EL (cell line): ENCODE measurements at regions not wholly inside any gene's neighbourhood (a gene's known extent, or its start where the extent isn't known, plus 50 kb on each side); places are given as distances from the start of the nearest gene placed in this dataset.

Experiments used
- DNase-seq: peaks from one replicate; pipeline ENCODE4 v3.0.0-alpha.2; 2016

- no peak for DNase-seq
Observed at GRCh38 chr18:38464024-38464423, 898.4 kb upstream of the CELF4 start.

DNA sequence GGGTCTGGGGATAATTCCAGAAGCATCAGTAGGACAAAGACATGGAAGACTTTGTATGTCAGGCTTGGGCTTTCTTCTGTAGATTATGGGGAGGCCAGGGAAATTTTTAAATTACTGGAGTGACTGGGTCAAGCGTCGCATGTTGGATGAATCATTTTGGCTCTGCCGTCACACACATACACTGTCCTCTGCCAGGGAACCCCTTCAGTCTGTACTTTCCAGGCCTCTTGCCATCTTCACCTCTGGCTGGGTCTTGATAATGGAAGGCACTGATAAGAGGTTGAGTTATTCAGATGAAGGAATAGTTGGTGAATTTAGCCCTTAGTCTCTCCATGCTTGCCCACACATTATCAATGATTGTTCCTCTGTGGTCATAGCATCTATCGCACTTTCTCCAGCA is 895.1 kb upstream of the CELF4 start:
- DNase-seq, result no peak

GRCh38 chr18:38459131-38459994 is 893.8 kb upstream of the CELF4 start:
- DNase-seq, result no peak

DNA sequence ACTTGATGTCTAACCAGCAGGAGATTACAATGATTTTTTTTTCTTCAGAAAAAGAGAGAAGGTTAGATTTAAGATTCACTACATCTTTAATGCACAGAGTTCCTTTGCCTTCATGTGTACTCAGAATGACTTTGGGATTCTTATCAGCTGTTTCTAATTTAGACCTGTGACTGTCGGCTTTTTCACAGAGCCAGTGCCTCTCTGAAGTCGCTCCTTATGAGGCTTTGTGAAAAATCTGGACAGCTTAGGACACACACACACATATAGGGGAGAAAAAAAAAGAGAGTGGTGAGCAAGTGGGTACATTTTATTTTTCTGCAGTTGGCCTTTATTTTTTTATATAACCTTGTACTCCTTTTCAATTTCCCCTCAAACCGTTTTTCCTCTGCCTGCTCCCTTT is 893.1 kb upstream of the CELF4 start:
- no peak for DNase-seq

GRCh38 chr18:38456253-38456652 is 890.7 kb upstream of the CELF4 start:
- no peak for DNase-seq

- no peak for DNase-seq
Observed at GRCh38 chr18:38454764-38455469, 889.3 kb upstream of the CELF4 start.

- no peak for DNase-seq
Observed at GRCh38 chr18:38453880-38454279, 888.3 kb upstream of the CELF4 start.

DNA sequence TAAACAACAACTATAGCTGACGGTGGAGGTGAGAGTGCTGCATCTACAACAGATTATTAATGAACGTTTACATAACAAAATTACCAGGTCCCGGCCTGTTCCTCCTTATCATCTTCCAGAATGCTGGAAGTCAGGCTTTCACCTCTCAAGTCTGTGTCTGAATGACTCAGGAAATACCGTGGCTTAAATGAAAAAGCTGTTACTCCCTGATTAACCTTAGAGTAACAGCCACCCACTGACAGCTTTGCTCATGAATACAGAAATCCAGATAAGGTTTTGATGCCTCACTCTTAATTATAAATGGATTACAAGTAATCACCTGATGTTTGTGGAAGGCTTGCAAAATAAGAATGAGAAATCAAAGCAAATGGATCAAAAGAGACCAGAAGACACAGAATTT is 885.3 kb upstream of the CELF4 start:
- no peak for DNase-seq

GRCh38 chr18:38445804-38446145 is 880.2 kb upstream of the CELF4 start:
- DNase-seq, result no peak

GRCh38 chr18:38444971-38445803 is 879.6 kb upstream of the CELF4 start:
- no peak for DNase-seq

- DNase-seq, result no peak
Observed at GRCh38 chr18:38427736-38428135, 862.1 kb upstream of the CELF4 start.

- no peak for DNase-seq
Observed at GRCh38 chr18:38427234-38427633, 861.6 kb upstream of the CELF4 start.

DNA sequence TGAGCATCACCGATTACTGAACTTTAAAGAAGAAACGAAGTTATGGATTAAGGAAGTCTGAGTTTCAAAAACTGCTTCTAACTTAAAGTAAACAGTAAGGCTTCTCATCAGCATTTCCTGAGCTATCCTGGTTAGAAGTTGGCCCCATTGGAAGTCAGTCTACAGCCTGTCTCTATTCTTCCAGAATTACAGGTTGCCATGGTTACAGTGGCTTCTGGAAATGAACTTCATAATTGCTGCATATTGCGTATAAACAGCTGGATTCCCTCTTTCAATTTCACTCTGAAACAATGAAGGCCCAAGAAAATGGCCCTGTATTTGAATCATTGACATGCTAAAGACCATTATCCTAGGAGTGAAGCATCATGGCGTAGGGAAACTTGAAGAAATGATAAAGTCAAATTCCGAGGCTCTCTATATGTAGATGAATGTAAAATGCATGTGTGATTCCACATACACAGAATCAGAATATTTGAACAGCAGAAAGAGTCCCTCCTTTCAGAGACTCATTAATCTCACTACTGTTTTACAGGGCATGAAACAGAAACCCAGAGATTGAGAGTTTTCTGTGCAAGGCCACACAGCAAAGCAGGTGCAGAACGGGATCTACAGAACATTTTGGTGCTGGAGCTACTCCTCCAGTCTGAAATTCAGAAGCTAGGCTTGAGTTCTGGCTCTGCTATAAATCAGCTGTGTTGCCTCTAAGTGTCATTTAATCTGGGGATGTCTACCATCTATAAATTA is 856.4 kb upstream of the CELF4 start:
- no peak for DNase-seq

- DNase-seq, result no peak
Observed at GRCh38 chr18:38421021-38421420, 855.4 kb upstream of the CELF4 start.

- DNase-seq, result no peak
Observed at GRCh38 chr18:38420611-38421010, 855.0 kb upstream of the CELF4 start.

DNA sequence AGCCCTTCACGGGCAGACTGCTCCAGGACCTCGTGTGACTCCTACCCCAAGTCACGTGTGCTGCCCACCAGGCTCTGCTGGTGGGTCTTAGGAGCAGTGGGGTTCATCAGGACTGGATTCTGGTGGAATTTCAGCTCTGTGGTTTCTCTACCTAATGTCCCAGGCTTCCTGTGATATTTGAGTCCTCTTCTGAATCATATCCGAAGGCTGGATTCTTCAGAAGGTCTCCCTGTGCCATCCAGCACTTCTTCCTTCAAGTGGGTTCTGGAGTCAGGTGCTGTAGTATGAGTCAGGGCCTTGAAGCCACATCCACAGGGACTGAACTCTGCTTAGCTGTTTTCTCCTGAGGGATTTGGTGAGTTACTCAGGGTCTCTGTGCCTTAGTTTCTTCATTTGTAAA is 850.2 kb upstream of the CELF4 start:
- DNase-seq, result no peak

DNA sequence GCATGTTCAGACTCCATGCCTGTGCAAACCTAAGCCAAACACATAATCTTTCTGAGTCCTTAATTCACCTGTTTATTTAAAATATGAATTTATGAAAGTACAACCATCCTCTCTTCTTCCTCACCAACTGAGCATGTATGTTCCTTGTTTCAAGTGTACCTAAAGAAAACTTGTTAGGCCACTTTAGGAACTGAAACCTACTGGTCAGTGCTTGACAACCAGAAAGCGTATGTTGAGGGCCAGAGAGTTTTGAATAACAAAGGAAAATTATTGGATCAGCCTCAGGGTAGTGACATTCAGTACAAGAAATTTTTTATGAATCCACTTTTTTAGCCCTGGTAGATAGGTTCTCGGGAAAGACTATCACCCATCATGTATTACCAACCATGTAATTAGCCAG is 847.6 kb upstream of the CELF4 start:
- DNase-seq, result no peak

DNA sequence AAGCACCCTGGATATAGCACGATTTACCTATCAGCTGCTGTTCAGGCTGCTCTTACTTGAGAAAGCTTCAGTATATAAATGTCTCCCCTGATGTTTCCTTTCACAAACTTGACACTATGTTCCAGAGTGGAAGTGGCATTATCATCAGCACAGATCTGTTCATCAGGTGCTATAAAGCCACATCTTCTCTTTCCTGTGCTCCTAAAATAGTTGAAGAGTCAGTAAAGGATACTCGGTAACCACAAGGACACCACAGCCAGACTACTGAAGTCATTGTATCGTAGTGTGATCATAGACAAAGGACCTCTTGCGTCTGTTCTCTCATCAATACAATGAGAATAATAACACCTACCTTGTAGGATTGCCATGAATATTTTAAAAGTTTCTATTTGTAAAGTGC is 841.0 kb upstream of the CELF4 start:
- no peak for DNase-seq

GRCh38 chr18:38402509-38402908 is 836.9 kb upstream of the CELF4 start:
- no peak for DNase-seq

DNA sequence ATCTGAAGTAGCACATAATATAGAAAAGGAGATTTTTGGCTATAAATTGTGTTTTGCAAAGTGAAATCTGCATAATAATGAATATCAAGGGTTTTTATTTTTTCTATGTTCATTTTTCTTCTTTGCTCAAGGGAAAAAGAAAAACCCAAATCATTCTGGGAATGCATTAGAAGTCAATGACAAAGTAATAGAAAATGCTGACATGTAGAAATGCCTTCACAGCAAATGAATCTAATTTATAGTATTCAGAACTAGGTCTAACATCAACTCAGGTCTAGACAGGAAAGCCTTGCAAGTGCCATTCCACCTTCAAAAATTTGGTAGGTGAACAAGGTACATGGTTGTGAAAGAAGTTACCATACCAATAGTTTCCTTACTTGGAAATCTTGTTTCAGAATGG is 831.5 kb upstream of the CELF4 start:
- DNase-seq, result no peak

GRCh38 chr18:38386146-38386545 is 820.5 kb upstream of the CELF4 start:
- no peak for DNase-seq

DNA sequence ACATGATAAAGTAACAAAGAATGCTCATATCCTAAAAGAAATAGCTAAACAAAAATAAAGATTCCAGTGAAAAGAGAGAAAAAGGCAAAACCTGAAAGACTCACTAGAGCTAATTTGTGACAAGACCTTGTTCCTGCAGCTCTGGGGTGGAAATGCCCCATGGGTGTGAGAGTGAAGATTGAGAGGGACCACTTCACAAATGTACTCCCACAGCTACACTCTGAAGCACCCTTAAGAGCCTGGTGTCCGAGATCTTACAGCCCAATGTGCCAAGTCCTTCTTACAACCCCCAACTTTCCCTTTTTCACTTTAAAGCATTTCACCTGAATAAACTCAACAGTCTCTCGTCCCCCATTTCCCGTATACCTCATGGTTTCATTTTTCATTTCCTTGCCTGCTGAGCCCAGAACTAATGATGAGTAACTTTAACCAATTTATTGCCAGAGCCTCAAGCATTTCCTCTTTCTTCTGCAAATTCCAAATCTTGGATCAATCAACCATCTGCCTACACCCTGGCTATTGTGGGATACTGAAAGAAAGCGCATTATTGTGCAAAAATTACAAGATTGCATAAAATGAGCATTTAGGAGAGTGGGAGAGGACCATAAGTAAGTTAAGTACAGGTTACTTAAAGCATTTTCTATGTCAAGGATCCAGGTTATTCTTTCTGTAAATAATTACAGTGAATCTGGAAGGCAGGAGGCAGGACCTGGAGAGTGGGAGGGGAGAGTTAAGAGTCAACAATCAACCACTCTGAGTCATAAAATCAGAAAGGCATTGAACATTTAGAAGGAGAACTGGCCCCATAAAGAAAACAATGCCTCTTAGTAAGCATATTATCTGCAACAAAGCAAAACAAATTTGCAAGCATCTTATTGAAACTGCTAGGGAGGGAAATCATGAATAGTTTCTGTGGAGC is 804.4 kb upstream of the CELF4 start:
- DNase-seq, result no peak
